ENCODE measurements at regions not wholly inside any gene's neighbourhood (a gene's known extent, or its start where the extent isn't known, plus 50 kb on each side); places are given as distances from the start of the nearest gene placed in this dataset.

- TF ChIP-seq CTCF (IDR thresholded peaks at IDR 0.05; ENCODE audit: insufficient read depth, low read length, poor library complexity, severe bottlenecking) (no peak), EZH2phosphoT487 (conservative IDR thresholded peaks at IDR 0.05; ENCODE audit: low read length) (no peak)
Observed at GRCh38 chr11:104465321-104465720, 301.4 kb upstream of the PDGFD start.

Measured in SU-DHL-6 (cell line).